Adrenal gland (tissue), 9 donors: ENCODE measurements at regions not wholly inside any gene's neighbourhood (a gene's known extent, or its start where the extent isn't known, plus 50 kb on each side); places are given as distances from the start of the nearest gene placed in this dataset.

Experiments used
- DNase-seq, 7 donors: peaks; one replicate each; pipeline ENCODE4 v3.0.0-alpha.2; 2019 to 2020
- H3K27ac ChIP-seq, 5 donors: fragments of 200-600 bp; sonication (generic) in 4 of 5; 1 replicate in 3 of 5; 2 replicates in 2 of 5; pipeline versions ENCODE4 v1.5.1 to v1.8.0; 2016 to 2020; ENCODE audit warnings: mild to moderate bottlenecking in 1 of 5
- H3K27me3 ChIP-seq: fragments of 200-600 bp; 2 replicates; pipeline ENCODE4 v1.8.0; 2021
- H3K36me3 ChIP-seq, 2 donors: fragments of 200-600 bp; replicated peaks in 1 of 2; 1 replicate in 1 of 2; 2 replicates in 1 of 2; pipeline versions ENCODE4 v1.5.1 to v1.8.0; 2018 to 2022
- H3K4me1 ChIP-seq, 2 donors: fragments of 200-600 bp; replicated peaks in 1 of 2; 1 replicate in 1 of 2; 2 replicates in 1 of 2; pipeline versions ENCODE4 v1.5.1 to v1.8.0; 2018 to 2021
- H3K4me3 ChIP-seq, 4 donors: fragments of 200-600 bp; sonication (generic) in 3 of 4; one replicate each; pipeline ENCODE4 v1.5.1; 2016 to 2018
- H3K9me3 ChIP-seq, 3 donors: fragments of 200-600 bp; sonication (generic) in 1 of 3; replicated peaks in 1 of 3; 1 replicate in 2 of 3; 2 replicates in 1 of 3; pipeline versions ENCODE4 v1.5.1 to v1.8.0; 2016 to 2021
- CTCF ChIP-seq, 6 experiments: fragments of 450-650 bp in 4 of 6; fragments of 200-600 bp in 2 of 6; sonication (generic) in 1 of 6; IDR thresholded peaks; 1 replicate in 5 of 6; 2 replicates in 1 of 6; pipeline versions ENCODE4 v1.5.1 to v1.8.0; 2016 to 2021; ENCODE audit warnings: antibody characterized with exemption in 6 of 6, mild to moderate bottlenecking in 2 of 6, moderate library complexity in 1 of 6
- POLR2A ChIP-seq, 2 donors: fragments of 450-650 bp; IDR thresholded peaks; one replicate each; pipeline ENCODE4 v1.6.1; 2017; ENCODE audit warnings: antibody characterized with exemption in 2 of 2, mild to moderate bottlenecking in 2 of 2, moderate library complexity in 1 of 2
- WGBS, 4 donors: extraction: QIAGEN DNeasy Blood & Tissue Kit in 2 of 4; methylation state at CpG; one replicate each; pipeline versions ENCODE4 v1.1.5 to v1.1.7; 2013 to 2017; 5-methylcytosine and 5-hydroxymethylcytosine counted together
- intact Hi-C, 2 donors: fragments of 100-400 bp; cut with DNase I; formaldehyde crosslinking; loops; one replicate each; pipeline versions ENCODE4 v1.14.1 to v1.15.0; 2022 to 2023
- donor health status: healthy with polysubstance abuse.
- donor health status: Bipolar disorder and iron deficiency.
- donor health status: DM: yes; HTN: yes; CAD: no.
- donor health status: DM: no; HTN: no; CAD: no.
- donor health status: DM: no; HTN: no; CAD: no.

DNA sequence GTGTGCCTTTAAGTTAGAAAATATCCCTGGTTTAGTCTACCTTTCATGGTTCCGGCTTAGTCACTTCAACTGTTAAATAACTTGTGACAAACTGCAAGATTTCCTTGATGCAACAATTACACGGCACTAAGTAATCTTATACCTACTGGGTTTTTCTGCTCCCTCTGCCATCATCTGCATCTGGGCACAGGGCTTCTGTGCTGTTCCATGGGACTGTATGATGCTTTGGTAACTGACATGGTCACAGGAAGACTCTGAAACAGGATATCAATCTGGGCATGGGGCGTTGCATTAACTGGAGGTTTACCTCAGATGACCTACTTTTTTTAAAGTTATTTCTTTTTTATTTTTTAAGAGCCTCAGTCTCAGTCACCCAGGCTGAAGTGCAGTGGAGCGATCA lies 365.4 kb downstream of the SS18 start:
- peaks cover 3% of the 10 kb centered on the region for H3K27me3 ChIP-seq
- H3K4me3 ChIP-seq, result no peak overlapping the region
- no peak for DNase-seq
- no peaks in the 10 kb centered on the region for H3K36me3 ChIP-seq
- no peak for TF ChIP-seq POLR2A (IDR thresholded peaks at IDR 0.05)
- no peak for TF ChIP-seq CTCF (IDR thresholded peaks at IDR 0.05)
- no peaks in the 10 kb centered on the region for H3K4me1 ChIP-seq
- intact Hi-C loops, result no loop called here
- 77 to 87% (median 82%) methylated on average over 4 of the region's 4 CpGs for WGBS, 4 donors
- no peaks in the 10 kb centered on the region for H3K9me3 ChIP-seq
- no peak overlapping the region for H3K27ac ChIP-seq

DNA sequence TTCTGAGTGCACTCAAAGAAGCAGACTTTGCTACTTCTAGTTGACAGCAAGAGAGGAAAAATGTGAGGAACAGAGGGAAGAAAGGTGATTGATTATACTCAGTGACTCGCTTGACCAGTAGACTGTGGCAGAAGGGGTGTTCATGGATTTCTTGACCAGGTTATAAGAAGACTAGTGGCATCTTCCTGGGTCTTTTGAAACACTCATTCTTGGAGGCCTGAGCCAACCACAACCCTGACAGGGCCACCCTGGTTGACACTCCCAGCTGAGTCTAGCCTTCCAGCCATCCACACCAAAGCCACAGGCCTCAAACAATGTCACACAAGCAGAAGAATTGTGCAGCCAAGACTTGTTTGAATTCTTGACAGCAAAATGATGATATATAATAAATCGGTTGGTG lies 366.3 kb downstream of the SS18 start:
- intact Hi-C loops, result no loop called here

GRCh38 chr18:25713103-25713502 lies 361.1 kb upstream of the ZNF521 start:
- H3K9me3 ChIP-seq, result no peaks in the 10 kb centered on the region
- TF ChIP-seq CTCF (IDR thresholded peaks at IDR 0.05) (no peak), POLR2A (IDR thresholded peaks at IDR 0.05) (no peak)
- intact Hi-C loops, result no loop called here
- no peak overlapping the region for H3K27ac ChIP-seq
- no peaks in the 10 kb centered on the region for H3K27me3 ChIP-seq
- 77 to 85% (median 79%) methylated on average over 4 of the region's 4 CpGs for whole genome bisulfite sequencing, 4 donors
- H3K4me1 ChIP-seq, result no peaks in the 10 kb centered on the region
- DNase-seq, result no peak
- H3K4me3 ChIP-seq, result no peak overlapping the region
- no peaks in the 10 kb centered on the region for H3K36me3 ChIP-seq

More for the DNA sequence above, 366.3 kb downstream of the SS18 start:
- DNase-seq, result no peak
- Histone ChIP-seq H3K27me3 (peaks cover 3% of the 10 kb centered on the region), H3K27ac (no peak overlapping the region), H3K4me3 (no peak overlapping the region), H3K4me1 (no peaks in the 10 kb centered on the region), H3K9me3 (no peaks in the 10 kb centered on the region), H3K36me3 (no peaks in the 10 kb centered on the region)
- TF ChIP-seq CTCF (IDR thresholded peaks at IDR 0.05) (no peak), POLR2A (IDR thresholded peaks at IDR 0.05) (no peak)
- WGBS, 4 donors, result 87 to 89% (median 88%) methylated on average over 2 of the region's 2 CpGs

- 45 to 60% (median 53%) methylated on average over 3 of the region's 3 CpGs for WGBS, 4 donors
Measured at GRCh38 chr18:25710981-25711380, 359.0 kb upstream of the ZNF521 start.

More at GRCh38 chr18:25710981-25711380, 359.0 kb upstream of the ZNF521 start:
- H3K27ac ChIP-seq, result no peak overlapping the region
- intact Hi-C loops, result no loop called here
- no peaks in the 10 kb centered on the region for H3K27me3 ChIP-seq
- TF ChIP-seq CTCF (IDR thresholded peaks at IDR 0.05), result no peak
- TF ChIP-seq POLR2A (IDR thresholded peaks at IDR 0.05), result no peak
- no peaks in the 10 kb centered on the region for H3K9me3 ChIP-seq
- no peak overlapping the region for H3K4me3 ChIP-seq
- no peaks in the 10 kb centered on the region for H3K36me3 ChIP-seq
- DNase-seq, result no peak
- no peaks in the 10 kb centered on the region for H3K4me1 ChIP-seq
